HL-60 (cell line): ENCODE measurements at regions not wholly inside any gene's neighbourhood (a gene's known extent, or its start where the extent isn't known, plus 50 kb on each side); places are given as distances from the start of the nearest gene placed in this dataset.
"Not testable (repeated sequence)": the region's sequence is repeated elsewhere in the genome, so short reads cannot be mapped to it uniquely, and the experiment has no call there.

Experiments used
- DNase-seq, 2 experiments: peaks; one replicate each; pipeline ENCODE4 v3.0.0-alpha.2; 2010 to 2020; ENCODE audit warnings: low read depth in 1 of 2, low spot score in 1 of 2
- H3K27ac ChIP-seq: fragments of 250-450 bp; sonication (Bioruptor Pico); replicated peaks from 2 replicates; pipeline ENCODE4 v1.5.1; 2020; ENCODE audit warnings: mild to moderate bottlenecking, moderate library complexity
- H3K27me3 ChIP-seq: fragments of 250-450 bp; sonication (Bioruptor Pico); 2 replicates; pipeline ENCODE4 v1.5.1; 2021; ENCODE audit warnings: mild to moderate bottlenecking, moderate library complexity; ENCODE audit not compliant: insufficient read depth, poor library complexity, severe bottlenecking
- H3K4me3 ChIP-seq: replicated peaks from 2 replicates; pipeline ENCODE4 v1.5.1; 2011; ENCODE audit warnings: mild to moderate bottlenecking, control low read depth, low read length; ENCODE audit not compliant: insufficient read depth
- CTCF ChIP-seq: IDR thresholded peaks from one replicate; pipeline ENCODE4 v1.5.1; 2011; ENCODE audit warnings: low read length, control low read depth, inconsistent platforms; ENCODE audit not compliant: insufficient read depth
- GABPA ChIP-seq: IDR thresholded peaks from 2 replicates; pipeline ENCODE4 v1.6.1; 2012; ENCODE audit warnings: low read depth
- POLR2AphosphoS5 ChIP-seq: IDR thresholded peaks from 2 replicates; pipeline ENCODE4 v1.6.1; 2012; ENCODE audit warnings: low read depth
- REST ChIP-seq: IDR thresholded peaks from 2 replicates; pipeline ENCODE4 v1.6.1; 2012; ENCODE audit warnings: low read depth; ENCODE audit not compliant: insufficient replicate concordance
- SPI1 ChIP-seq: IDR thresholded peaks from 2 replicates; pipeline ENCODE4 v1.6.1; 2012; ENCODE audit warnings: low read depth, mild to moderate bottlenecking, borderline replicate concordance

- Histone ChIP-seq H3K4me3 (no peak overlapping the region), H3K27me3 (no peaks in the 10 kb centered on the region), H3K27ac (no peak overlapping the region)
- TF ChIP-seq CTCF (no peak), POLR2AphosphoS5 (no peak), REST (no peak), SPI1 (no peak), GABPA (no peak)
- no peak for DNase-seq
Measured at GRCh38 chrX:53794181-53794580, 107.7 kb upstream of the HUWE1 start.

DNA sequence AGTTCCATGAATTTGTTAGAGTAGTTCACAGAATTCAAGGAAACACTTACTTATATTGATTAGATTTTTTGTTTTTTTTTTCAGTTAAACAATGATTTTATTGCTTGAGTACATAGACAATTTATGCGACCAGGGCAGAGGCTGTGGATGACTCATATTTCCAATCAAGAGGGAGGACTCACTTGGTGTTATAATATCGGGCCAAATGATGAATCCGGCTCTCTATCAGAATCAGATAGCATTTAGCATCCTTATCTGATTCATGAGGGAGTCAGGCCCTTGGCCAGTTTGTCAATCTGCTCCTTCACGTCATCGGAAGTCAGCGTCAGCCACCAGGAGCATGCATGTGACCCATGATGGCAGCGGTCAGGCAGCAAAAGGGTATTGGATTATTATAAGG lies 82.3 kb upstream of the HUWE1 start:
- DNase-seq: no peak
- H3K27me3 ChIP-seq: no peaks in the 10 kb centered on the region
- TF ChIP-seq GABPA (no peak), SPI1 (no peak), CTCF (no peak)
- H3K27ac ChIP-seq: no peak overlapping the region
- no peak overlapping the region for H3K4me3 ChIP-seq

DNA sequence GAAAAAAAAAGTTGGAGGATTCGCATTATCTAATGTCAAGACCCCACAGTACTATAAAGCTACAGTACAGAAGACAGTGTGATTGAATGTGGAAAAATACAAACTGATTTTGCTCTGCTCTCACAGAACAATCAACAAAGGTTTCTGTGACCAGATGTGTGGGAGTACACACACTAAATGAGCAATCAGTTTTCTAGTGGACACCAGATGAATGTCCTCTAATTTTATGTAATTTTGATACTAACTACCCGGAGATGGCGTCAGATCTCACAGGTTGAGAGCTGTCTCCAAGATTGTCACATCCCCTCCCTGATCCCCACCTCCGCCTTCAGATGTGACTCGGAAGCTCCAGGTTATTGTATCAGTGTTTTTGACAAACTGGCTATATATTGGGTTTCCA lies 81.9 kb upstream of the HUWE1 start:
- Histone ChIP-seq H3K27ac (no peak overlapping the region), H3K27me3 (no peaks in the 10 kb centered on the region), H3K4me3 (no peak overlapping the region)
- no peak for DNase-seq
- TF ChIP-seq CTCF: no peak
- TF ChIP-seq REST: no peak
- no peak for TF ChIP-seq POLR2AphosphoS5
- no peak for TF ChIP-seq GABPA
- no peak for TF ChIP-seq SPI1

DNA sequence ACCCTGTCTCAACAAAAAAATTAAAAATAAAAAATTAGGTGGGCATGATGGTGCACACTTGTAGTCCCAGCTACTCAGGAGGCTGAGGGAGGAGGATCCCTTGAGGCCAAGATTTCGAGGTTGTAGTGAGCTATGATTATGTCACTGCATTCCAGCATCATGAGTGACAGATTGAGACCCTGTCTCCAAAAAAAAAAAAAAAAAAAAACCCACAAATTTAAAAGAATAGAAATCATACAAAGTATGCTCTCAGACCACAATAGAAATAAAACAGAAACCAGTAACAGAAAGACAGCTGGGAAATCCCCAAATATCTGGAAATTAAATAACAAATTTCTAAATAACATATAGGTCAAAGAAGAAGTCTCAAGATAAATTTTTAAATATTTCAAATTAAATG lies 81.0 kb upstream of the HUWE1 start:
- Histone ChIP-seq H3K27me3 (no peaks in the 10 kb centered on the region), H3K27ac (no peak overlapping the region), H3K4me3 (no peak overlapping the region)
- no peak for TF ChIP-seq POLR2AphosphoS5
- TF ChIP-seq REST: no peak
- no peak for TF ChIP-seq CTCF
- no peak for TF ChIP-seq GABPA
- no peak for TF ChIP-seq SPI1
- no peak for DNase-seq

DNA sequence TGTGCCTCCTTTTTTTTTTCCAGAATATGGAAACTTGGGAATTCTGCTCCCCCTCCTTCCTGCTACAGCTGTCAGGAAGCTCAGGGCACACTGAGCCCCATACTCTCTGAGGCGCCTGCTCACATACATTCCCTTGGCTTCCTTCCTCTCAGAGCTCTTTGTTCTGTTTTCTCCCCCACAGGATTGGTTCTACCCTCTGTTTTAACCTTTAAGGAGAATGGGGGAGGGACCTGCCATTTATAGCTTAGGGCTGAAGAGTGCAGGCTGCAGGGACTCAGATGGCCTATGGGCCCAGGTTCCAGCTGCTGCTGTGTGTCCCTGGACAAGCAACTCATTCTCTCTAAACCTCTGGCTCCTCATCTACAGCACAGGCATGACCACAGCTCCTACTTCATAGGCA lies 70.7 kb upstream of the HUWE1 start:
- not testable (repeated sequence) for H3K27ac ChIP-seq, H3K4me3 ChIP-seq, DNase-seq, H3K27me3 ChIP-seq
